ENCODE measurements at regions not wholly inside any gene's neighbourhood (a gene's known extent, or its start where the extent isn't known, plus 50 kb on each side); places are given as distances from the start of the nearest gene placed in this dataset.

DNA sequence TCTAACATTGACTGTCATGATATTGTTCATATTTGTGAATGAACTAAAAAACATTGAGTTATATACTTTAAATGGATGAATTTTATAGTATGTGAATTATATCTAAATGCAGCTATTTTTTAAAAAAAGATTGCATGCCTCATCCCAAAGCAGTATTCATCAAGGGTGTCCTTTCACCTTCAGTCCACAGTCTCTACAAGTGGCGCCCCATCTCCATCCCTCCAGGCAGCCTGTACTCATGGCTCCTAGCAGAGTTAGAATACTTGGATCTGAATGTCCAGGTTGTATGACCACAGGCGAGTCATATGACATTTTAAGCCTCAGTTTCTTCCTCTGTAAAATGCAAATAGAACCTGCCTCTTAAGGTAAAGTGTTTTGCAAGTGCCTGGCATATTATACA lies 69.8 kb downstream of the TMEM100 start:
- Histone ChIP-seq H3K27ac (ENCODE audit: insufficient read depth, low read depth, low read length) (no peak overlapping the region), H3K79me2 (ENCODE audit: control insufficient read depth, insufficient read depth, low read length) (no peaks in the 10 kb centered on the region), H3K4me3 (replicated peaks in 1 of 3; ENCODE audit: insufficient read depth in 1 of 3, low read depth in 1 of 3, low read length in 3 of 3) (no peak overlapping the region), H3K9ac (replicated peaks; ENCODE audit: extremely low read depth, insufficient read depth, low read length) (no peak overlapping the region), H3K36me3 (ENCODE audit: control insufficient read depth in 2 of 2, extremely low read depth in 1 of 2, insufficient read depth in 2 of 2, low read length in 2 of 2) (no peaks in the 10 kb centered on the region), H3K27me3 (ENCODE audit: control insufficient read depth in 2 of 2, insufficient read depth in 2 of 2, low read length in 2 of 2) (no peaks in the 10 kb centered on the region), H3K4me2 (ENCODE audit: insufficient read depth, low read length) (no peak overlapping the region), H3K9me1 (replicated peaks; ENCODE audit: control insufficient read depth, extremely low read depth, insufficient read depth, low read length) (no peaks in the 10 kb centered on the region), H2AFZ (ENCODE audit: low read depth, low read length) (no peak overlapping the region), H3K4me1 (ENCODE audit: control insufficient read depth, extremely low read depth, insufficient read depth, low read length) (no peaks in the 10 kb centered on the region), H4K20me1 (replicated peaks; ENCODE audit: control insufficient read depth, extremely low read depth, insufficient read depth, low read length) (no peaks in the 10 kb centered on the region), H3K9me3 (replicated peaks; ENCODE audit: control insufficient read depth, insufficient read depth, low read length) (no peaks in the 10 kb centered on the region)
- TF ChIP-seq, protein P1, sequence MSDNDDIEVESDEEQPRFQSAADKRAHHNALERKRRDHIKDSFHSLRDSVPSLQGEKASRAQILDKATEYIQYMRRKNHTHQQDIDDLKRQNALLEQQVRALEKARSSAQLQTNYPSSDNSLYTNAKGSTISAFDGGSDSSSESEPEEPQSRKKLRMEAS (IDR thresholded peaks at IDR 0.05; ENCODE audit: insufficient read depth, insufficient read length): no peak
- TF ChIP-seq MYC (IDR thresholded peaks at IDR 0.05; ENCODE audit: low read depth, low read length) (no peak), EZH2 (IDR thresholded peaks at IDR 0.05; ENCODE audit: borderline replicate concordance, low read depth, low read length, severe bottlenecking) (no peak), POLR2A (IDR thresholded peaks at IDR 0.05; ENCODE audit: low read depth, low read length) (no peak), FOS (IDR thresholded peaks at IDR 0.05; ENCODE audit: borderline replicate concordance, insufficient read depth, low read length) (no peak), POLR2AphosphoS5 (IDR thresholded peaks at IDR 0.05; ENCODE audit: insufficient read depth, low read depth, low read length) (no peak)
- TF ChIP-seq, protein P2, sequence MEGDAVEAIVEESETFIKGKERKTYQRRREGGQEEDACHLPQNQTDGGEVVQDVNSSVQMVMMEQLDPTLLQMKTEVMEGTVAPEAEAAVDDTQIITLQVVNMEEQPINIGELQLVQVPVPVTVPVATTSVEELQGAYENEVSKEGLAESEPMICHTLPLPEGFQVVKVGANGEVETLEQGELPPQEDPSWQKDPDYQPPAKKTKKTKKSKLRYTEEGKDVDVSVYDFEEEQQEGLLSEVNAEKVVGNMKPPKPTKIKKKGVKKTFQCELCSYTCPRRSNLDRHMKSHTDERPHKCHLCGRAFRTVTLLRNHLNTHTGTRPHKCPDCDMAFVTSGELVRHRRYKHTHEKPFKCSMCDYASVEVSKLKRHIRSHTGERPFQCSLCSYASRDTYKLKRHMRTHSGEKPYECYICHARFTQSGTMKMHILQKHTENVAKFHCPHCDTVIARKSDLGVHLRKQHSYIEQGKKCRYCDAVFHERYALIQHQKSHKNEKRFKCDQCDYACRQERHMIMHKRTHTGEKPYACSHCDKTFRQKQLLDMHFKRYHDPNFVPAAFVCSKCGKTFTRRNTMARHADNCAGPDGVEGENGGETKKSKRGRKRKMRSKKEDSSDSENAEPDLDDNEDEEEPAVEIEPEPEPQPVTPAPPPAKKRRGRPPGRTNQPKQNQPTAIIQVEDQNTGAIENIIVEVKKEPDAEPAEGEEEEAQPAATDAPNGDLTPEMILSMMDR (IDR thresholded peaks at IDR 0.05; ENCODE audit: extremely low read depth in 1 of 2, insufficient read depth in 1 of 2, low read depth in 1 of 2, low read length in 2 of 2): no peak
- intact Hi-C loops (cut with micrococcal nuclease): no loop called here
- BruUV-seq (replicated peaks): no TSS peak
- ChIA-PET POLR2A (no interaction called here), CTCF (interaction anchor here (0.9 to 1.4 kb wide), 2 partner anchors 12 to 69 kb away, joined by 3 to 4 read pairs; partner anchors contain the start of gene TMEM100)
- no peak for FAIRE-seq
- dilution Hi-C loops (cut with MboI; ENCODE audit: extremely low pct_ligation_motif_present, low sequenced_read_pairs): no loop called here
- no peak for DNase-seq (ENCODE audit: low read depth, low spot score)
